ENCODE measurements at regions not wholly inside any gene's neighbourhood (a gene's known extent, or its start where the extent isn't known, plus 50 kb on each side); places are given as distances from the start of the nearest gene placed in this dataset.

- DNase-seq (ENCODE audit: low spot score), result no peak
- in situ Hi-C loops (cut with HindIII; ENCODE audit: low sequenced_read_pairs), result no loop called here
These were observed 269.6 kb upstream of the ZMIZ1 start for GRCh38 chr10:78798976-78799730.

GRCh38 chr10:78800006-78800405, 268.8 kb upstream of the ZMIZ1 start:
- in situ Hi-C loops (cut with HindIII; ENCODE audit: low sequenced_read_pairs), result no loop called here
- no peak for DNase-seq (ENCODE audit: low spot score)

- in situ Hi-C loops (cut with HindIII; ENCODE audit: low sequenced_read_pairs), result no loop called here
- DNase-seq (ENCODE audit: low spot score), result no peak
These were observed 268.0 kb upstream of the ZMIZ1 start for GRCh38 chr10:78800535-78801320.

- in situ Hi-C loops (cut with HindIII; ENCODE audit: low sequenced_read_pairs), result no loop called here
- no peak for DNase-seq (ENCODE audit: low spot score)
These were observed 266.3 kb upstream of the ZMIZ1 start for GRCh38 chr10:78802431-78802830.

GRCh38 chr10:78802866-78803265, 265.9 kb upstream of the ZMIZ1 start:
- in situ Hi-C loops (cut with HindIII; ENCODE audit: low sequenced_read_pairs), result no loop called here
- no peak for DNase-seq (ENCODE audit: low spot score)

GRCh38 chr10:78803710-78804109, 265.1 kb upstream of the ZMIZ1 start:
- DNase-seq (ENCODE audit: low spot score), result no peak
- in situ Hi-C loops (cut with HindIII; ENCODE audit: low sequenced_read_pairs), result no loop called here

GRCh38 chr10:78804411-78805032, 264.2 kb upstream of the ZMIZ1 start:
- DNase-seq (ENCODE audit: low spot score), result peak; percentile 13
- in situ Hi-C loops (cut with HindIII; ENCODE audit: low sequenced_read_pairs), result no loop called here

- no peak for DNase-seq (ENCODE audit: low spot score)
- in situ Hi-C loops (cut with HindIII; ENCODE audit: low sequenced_read_pairs), result no loop called here
These were observed 263.6 kb upstream of the ZMIZ1 start for GRCh38 chr10:78805176-78805575.

- no peak for DNase-seq (ENCODE audit: low spot score)
- in situ Hi-C loops (cut with HindIII; ENCODE audit: low sequenced_read_pairs), result no loop called here
These were observed 262.0 kb upstream of the ZMIZ1 start for GRCh38 chr10:78806681-78807221.

GRCh38 chr10:78807504-78808203, 261.1 kb upstream of the ZMIZ1 start:
- DNase-seq (ENCODE audit: low spot score), result no peak
- in situ Hi-C loops (cut with HindIII; ENCODE audit: low sequenced_read_pairs), result no loop called here

- no peak for DNase-seq (ENCODE audit: low spot score)
- in situ Hi-C loops (cut with HindIII; ENCODE audit: low sequenced_read_pairs), result no loop called here
These were observed 260.5 kb upstream of the ZMIZ1 start for GRCh38 chr10:78808286-78808685.

GRCh38 chr10:78808736-78809367, 259.9 kb upstream of the ZMIZ1 start:
- in situ Hi-C loops (cut with HindIII; ENCODE audit: low sequenced_read_pairs), result no loop called here
- no peak for DNase-seq (ENCODE audit: low spot score)

- in situ Hi-C loops (cut with HindIII; ENCODE audit: low sequenced_read_pairs), result no loop called here
These were observed 257.6 kb upstream of the ZMIZ1 start for GRCh38 chr10:78811174-78811573.

GRCh38 chr10:78812571-78813318, 256.0 kb upstream of the ZMIZ1 start:
- DNase-seq (ENCODE audit: low spot score), result no peak
- in situ Hi-C loops (cut with HindIII; ENCODE audit: low sequenced_read_pairs), result no loop called here

More at GRCh38 chr10:78811174-78811573, 257.6 kb upstream of the ZMIZ1 start:
- DNase-seq (ENCODE audit: low spot score), result no peak

GRCh38 chr10:78813526-78813925, 255.2 kb upstream of the ZMIZ1 start:
- in situ Hi-C loops (cut with HindIII; ENCODE audit: low sequenced_read_pairs), result no loop called here
- no peak for DNase-seq (ENCODE audit: low spot score)

- in situ Hi-C loops (cut with HindIII; ENCODE audit: low sequenced_read_pairs), result no loop called here
- DNase-seq (ENCODE audit: low spot score), result no peak
These were observed 254.8 kb upstream of the ZMIZ1 start for GRCh38 chr10:78813998-78814399.

GRCh38 chr10:78814407-78814806, 254.4 kb upstream of the ZMIZ1 start:
- no peak for DNase-seq (ENCODE audit: low spot score)
- in situ Hi-C loops (cut with HindIII; ENCODE audit: low sequenced_read_pairs), result no loop called here

GRCh38 chr10:78815702-78816334, 252.9 kb upstream of the ZMIZ1 start:
- in situ Hi-C loops (cut with HindIII; ENCODE audit: low sequenced_read_pairs), result no loop called here
- no peak for DNase-seq (ENCODE audit: low spot score)
